GM12865 (cell line): ENCODE measurements at regions not wholly inside any gene's neighbourhood (a gene's known extent, or its start where the extent isn't known, plus 50 kb on each side); places are given as distances from the start of the nearest gene placed in this dataset.
"Not testable (repeated sequence)": the region's sequence is repeated elsewhere in the genome, so short reads cannot be mapped to it uniquely, and the experiment has no call there.

Experiments used
- DNase-seq: peaks from one replicate; pipeline ENCODE4 v3.0.0; 2010; ENCODE audit warnings: low read depth
- H3K4me3 ChIP-seq: 2 replicates; pipeline ENCODE4 v1.5.1; 2011; ENCODE audit warnings: mild to moderate bottlenecking, low read depth, low read length, control low read depth
- CTCF ChIP-seq: IDR thresholded peaks from 2 replicates; pipeline ENCODE4 v1.5.1; 2011; ENCODE audit warnings: low read length, control low read depth, low read depth, inconsistent platforms; ENCODE audit not compliant: insufficient read depth; ENCODE audit errors: missing control alignments

- DNase-seq, result no peak
- no peak overlapping the region for H3K4me3 ChIP-seq
- TF ChIP-seq CTCF, result no peak
Observed at GRCh38 chr2:21234001-21234400, 110.2 kb downstream of the TDRD15 start.

DNA sequence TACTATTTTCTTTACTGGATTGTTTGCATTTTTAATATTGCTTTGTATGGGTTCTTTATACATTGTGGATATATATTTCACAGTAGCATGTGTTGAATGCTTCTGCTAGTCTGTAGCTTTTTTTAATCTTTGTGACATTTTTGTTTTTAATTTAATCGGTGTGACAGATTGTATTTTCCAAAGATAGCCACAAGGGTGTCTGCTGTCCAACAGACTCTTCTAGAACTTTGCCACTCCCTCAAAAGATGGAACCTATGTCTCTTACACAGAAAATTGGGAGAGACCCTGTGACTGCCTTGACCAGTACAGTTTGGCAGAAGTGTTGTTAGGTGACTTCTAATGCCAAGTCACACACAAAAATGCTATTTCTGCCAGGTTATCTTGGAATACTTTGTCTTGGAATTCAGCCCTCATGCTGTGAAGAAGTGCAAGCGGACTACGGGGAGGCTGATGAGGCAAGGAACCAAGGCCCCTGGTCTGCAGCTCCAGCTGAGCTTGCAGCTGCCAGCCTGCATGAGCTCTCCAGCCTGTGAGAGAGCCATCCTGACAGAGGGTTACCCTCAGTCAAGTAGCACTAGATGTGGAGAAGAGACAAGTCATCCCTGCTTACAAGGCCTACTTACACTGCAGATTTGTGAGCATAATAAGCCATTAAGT lies 110.8 kb downstream of the TDRD15 start:
- no peak overlapping the region for H3K4me3 ChIP-seq
- TF ChIP-seq CTCF, result no peak
- DNase-seq, result no peak

- DNase-seq, H3K4me3 ChIP-seq: not testable (repeated sequence)
Observed at GRCh38 chr2:21239749-21240148, 116.0 kb downstream of the TDRD15 start.

DNA sequence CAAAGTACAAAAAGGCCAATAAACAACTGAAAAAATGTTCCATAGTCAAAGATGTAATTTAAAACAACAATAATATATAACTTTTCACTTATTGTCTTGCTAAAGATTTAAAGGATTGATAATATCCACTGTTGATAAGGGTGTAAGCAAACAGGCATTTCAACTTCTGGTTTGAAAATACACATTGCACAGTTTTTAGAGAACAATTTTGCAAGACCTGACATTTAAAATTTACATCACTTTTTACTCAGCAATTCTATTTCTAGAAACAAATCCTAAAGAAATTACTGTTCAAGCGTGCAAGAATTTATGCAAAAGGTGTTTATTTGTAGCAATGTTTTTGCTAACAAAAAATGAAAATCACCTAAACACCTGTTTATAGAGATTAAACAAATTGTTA lies 120.4 kb downstream of the TDRD15 start:
- TF ChIP-seq CTCF, result no peak
- H3K4me3 ChIP-seq, result no peak overlapping the region
- no peak for DNase-seq

DNA sequence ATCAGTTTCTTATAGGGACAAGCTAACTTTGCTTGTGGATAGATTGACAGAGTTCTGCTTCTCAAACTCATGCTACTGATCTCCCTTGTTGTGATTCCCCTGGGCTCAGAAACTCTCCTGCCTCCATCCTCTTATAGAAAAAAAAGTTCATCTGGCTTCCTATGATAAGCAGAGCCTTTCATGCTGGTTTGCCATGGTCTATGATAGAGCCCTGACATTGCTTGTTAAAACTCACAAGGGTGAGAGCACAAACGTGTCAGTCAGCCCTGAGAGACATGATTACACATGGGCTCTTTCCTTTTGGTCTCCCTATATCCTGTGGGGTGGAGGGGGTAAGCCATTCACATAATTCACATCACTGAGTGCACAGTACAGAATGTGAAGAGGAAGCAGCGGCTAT lies 121.8 kb downstream of the TDRD15 start:
- no peak for TF ChIP-seq CTCF
- H3K4me3 ChIP-seq, result no peak overlapping the region
- DNase-seq, result no peak

- TF ChIP-seq CTCF, result no peak
- DNase-seq, result no peak
- H3K4me3 ChIP-seq, result no peak overlapping the region
Observed at GRCh38 chr2:21249367-21249766, 125.6 kb downstream of the TDRD15 start.

GRCh38 chr2:21250673-21251072 lies 126.9 kb downstream of the TDRD15 start:
- no peak for DNase-seq
- no peak overlapping the region for H3K4me3 ChIP-seq
- no peak for TF ChIP-seq CTCF
